Activated CD8-positive, alpha-beta T cell treated with anti-CD3 and anti-CD28 coated beads for 36 hours (primary cell): ENCODE measurements at regions not wholly inside any gene's neighbourhood (a gene's known extent, or its start where the extent isn't known, plus 50 kb on each side); places are given as distances from the start of the nearest gene placed in this dataset.
"Not testable (repeated sequence)": the region's sequence is repeated elsewhere in the genome, so short reads cannot be mapped to it uniquely, and the experiment has no call there.

Source experiments
- ATAC-seq: fragments of 200-7000 bp; cut with Tn5 transposase; one replicate; pipeline ENCODE4 v1.10.0; 2021; ENCODE audit warnings: mild to moderate bottlenecking, moderate library complexity
- CTCF ChIA-PET: fragments of 350-600 bp; sonication (Branson Sonifier 250); formaldehyde crosslinking; loops from one replicate; lab custom pipeline; 2021; ENCODE audit warnings: antibody characterized with exemption; lab: Charles Lee
- POLR2A ChIA-PET: fragments of 350-600 bp; sonication (Branson Sonifier 250); formaldehyde crosslinking; loops from one replicate; lab custom pipeline; 2021; ENCODE audit warnings: antibody characterized with exemption; lab: Charles Lee
- DNase-seq: peaks from one replicate; pipeline ENCODE4 v3.0.0-alpha.2; 2020
- H3K27ac Mint-ChIP-seq: one replicate; pipeline ENCODE4 v1.8.0; 2021; ENCODE audit warnings: mild to moderate bottlenecking, mixed read lengths
- H3K27me3 Mint-ChIP-seq: one replicate; pipeline ENCODE4 v1.8.0; 2021; ENCODE audit warnings: mixed read lengths
- H3K36me3 Mint-ChIP-seq: one replicate; pipeline ENCODE4 v1.8.0; 2021; ENCODE audit warnings: low read depth, mixed read lengths
- H3K4me1 Mint-ChIP-seq: one replicate; pipeline ENCODE4 v1.8.0; 2021; ENCODE audit warnings: low read depth, mixed read lengths
- H3K4me3 Mint-ChIP-seq: one replicate; pipeline ENCODE4 v1.8.0; 2021; ENCODE audit warnings: mild to moderate bottlenecking, moderate library complexity, mixed read lengths
- H3K9me3 Mint-ChIP-seq: one replicate; pipeline ENCODE4 v1.8.0; 2021; ENCODE audit warnings: mixed read lengths
- CTCF ChIP-seq: fragments of 200-600 bp; IDR thresholded peaks from one replicate; pipeline ENCODE4 v1.8.0; 2022; ENCODE audit warnings: antibody characterized with exemption, mild to moderate bottlenecking
- intact Hi-C: fragments of 100-400 bp; cut with micrococcal nuclease; formaldehyde crosslinking; loops from one replicate; pipeline ENCODE4 v1.10.0; 2022

GRCh38 chr12:124699909-124700308 is 132.5 kb upstream of the NCOR2 start:
- CTCF ChIA-PET, result interaction anchor here (1.0 kb wide), 1 partner anchor 858 kb away, joined by 3 read pairs; no protein-coding TSS in a partner anchor
- no peak for ATAC-seq
- H3K27me3 Mint-ChIP-seq, result peaks cover 2% of the 10 kb centered on the region
- H3K4me3 Mint-ChIP-seq, result no peak overlapping the region
- TF ChIP-seq CTCF, result no peak
- H3K36me3 Mint-ChIP-seq, result no peaks in the 10 kb centered on the region
- H3K9me3 Mint-ChIP-seq, result no peaks in the 10 kb centered on the region
- DNase-seq, result no peak
- intact Hi-C loops, result no loop called here
- POLR2A ChIA-PET, result no interaction called here
- no peak overlapping the region for H3K27ac Mint-ChIP-seq
- H3K4me1 Mint-ChIP-seq, result no peaks in the 10 kb centered on the region

- Mint-ChIP-seq H3K27ac (no peak overlapping the region), H3K9me3 (no peaks in the 10 kb centered on the region), H3K27me3 (peaks cover 2% of the 10 kb centered on the region), H3K36me3 (no peaks in the 10 kb centered on the region), H3K4me1 (peaks cover 7% of the 10 kb centered on the region), H3K4me3 (no peak overlapping the region)
- intact Hi-C loops, result no loop called here
- CTCF ChIA-PET, result no interaction called here
- TF ChIP-seq CTCF, result no peak
- DNase-seq (no peak), ATAC-seq (no peak)
- POLR2A ChIA-PET, result no interaction called here
These were observed 131.5 kb upstream of the NCOR2 start for GRCh38 chr12:124698998-124699305.

DNA sequence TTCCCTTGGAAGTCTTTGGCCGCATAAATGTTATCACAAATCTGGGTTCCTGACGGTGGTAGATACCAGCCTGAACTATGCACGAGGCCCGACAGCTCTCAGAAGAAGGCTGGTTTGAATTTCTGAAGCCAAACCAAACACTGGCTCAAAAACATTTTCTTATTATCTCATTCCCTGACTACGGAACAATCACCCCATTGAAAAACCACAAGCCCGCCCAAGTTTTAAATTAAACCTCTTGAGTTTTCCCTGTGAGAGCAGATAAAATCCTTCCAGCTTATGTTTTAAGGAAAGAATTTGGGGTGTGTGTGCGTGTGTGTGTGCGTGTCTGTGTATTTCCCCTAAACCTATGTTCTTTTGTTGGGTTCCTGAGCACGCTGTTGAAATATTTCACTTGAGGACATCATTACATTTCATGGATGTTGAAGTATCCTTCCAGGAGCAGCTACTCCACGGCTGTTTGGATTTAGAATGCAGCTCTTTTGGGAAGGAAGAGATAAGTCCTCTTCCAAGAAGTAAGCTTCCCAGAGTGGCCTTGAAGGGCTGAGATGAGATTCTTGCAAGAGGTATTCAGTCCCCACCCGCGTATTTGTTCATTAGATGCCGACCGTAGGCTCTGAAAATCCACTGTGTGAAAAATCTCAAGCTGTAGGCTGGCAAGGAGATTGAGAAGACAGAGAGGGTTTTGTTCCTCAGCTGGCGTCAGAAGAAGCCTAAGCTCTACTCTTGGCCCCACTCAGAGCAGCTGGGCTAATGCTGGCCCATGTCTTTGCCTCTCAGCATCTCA is 131.0 kb upstream of the NCOR2 start:
- DNase-seq (no peak), ATAC-seq (no peak)
- no peak for TF ChIP-seq CTCF
- intact Hi-C loops, result no loop called here
- Mint-ChIP-seq H3K4me1 (peaks cover 8% of the 10 kb centered on the region), H3K27me3 (peaks cover 2% of the 10 kb centered on the region), H3K36me3 (no peaks in the 10 kb centered on the region), H3K9me3 (no peaks in the 10 kb centered on the region), H3K27ac (no peak overlapping the region), H3K4me3 (no peak overlapping the region)
- POLR2A ChIA-PET, result no interaction called here
- CTCF ChIA-PET, result no interaction called here

GRCh38 chr12:124697722-124698121 is 130.3 kb upstream of the NCOR2 start:
- CTCF ChIA-PET, H3K4me3 Mint-ChIP-seq, H3K27me3 Mint-ChIP-seq, intact Hi-C loops, H3K9me3 Mint-ChIP-seq, H3K36me3 Mint-ChIP-seq, H3K27ac Mint-ChIP-seq, H3K4me1 Mint-ChIP-seq, ATAC-seq, POLR2A ChIA-PET, DNase-seq: not testable (repeated sequence)

DNA sequence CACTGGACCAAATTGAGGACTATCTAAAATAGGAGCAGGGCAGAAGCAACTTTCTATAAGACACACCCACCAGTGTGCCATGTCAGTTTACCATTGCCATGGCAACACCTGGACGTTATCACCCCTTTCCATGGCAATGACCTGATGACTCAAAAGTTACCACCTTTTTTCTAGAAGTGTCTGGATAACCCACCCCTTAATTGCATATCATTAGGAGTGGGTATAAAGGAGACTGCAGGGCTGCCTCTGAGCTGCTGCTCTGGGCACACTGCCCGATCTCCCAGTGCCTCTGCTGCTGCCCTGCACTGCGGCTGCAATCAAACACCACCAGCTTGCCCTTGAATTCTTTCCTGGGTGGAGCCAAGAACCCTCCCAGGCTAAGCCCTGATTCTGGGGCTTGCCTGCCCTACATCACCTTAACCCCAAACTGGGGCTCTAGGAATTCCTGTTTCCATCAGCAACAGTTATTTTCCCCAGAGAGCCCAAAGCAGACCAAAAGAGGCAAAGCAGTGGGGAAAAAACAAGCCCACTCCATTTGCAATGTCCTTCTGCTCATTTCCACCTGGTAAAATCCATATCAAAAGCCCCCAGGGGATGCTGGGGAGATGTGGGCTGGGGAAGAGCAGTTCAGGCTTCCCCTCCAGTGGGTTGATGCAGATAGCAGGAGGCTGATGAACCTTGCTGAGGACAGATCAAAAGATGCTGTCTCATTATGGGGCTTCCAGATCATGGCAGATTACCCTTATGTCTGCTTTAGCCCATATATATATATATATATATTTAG is 129.5 kb upstream of the NCOR2 start:
- CTCF ChIA-PET, result no interaction called here
- Mint-ChIP-seq H3K9me3 (peaks cover 11% of the 10 kb centered on the region), H3K4me3 (no peak overlapping the region), H3K27ac (no peak overlapping the region), H3K27me3 (peaks cover 2% of the 10 kb centered on the region), H3K36me3 (peaks cover 3% of the 10 kb centered on the region), H3K4me1 (peaks cover 10% of the 10 kb centered on the region)
- POLR2A ChIA-PET, result interaction anchor here (0.6 kb wide), 1 partner anchor 13 kb away, joined by 3 read pairs; no protein-coding TSS in a partner anchor
- intact Hi-C loops, result no loop called here
- TF ChIP-seq CTCF, result no peak
- DNase-seq, result no peak
- ATAC-seq, result no peak
